ENCODE measurements at regions not wholly inside any gene's neighbourhood (a gene's known extent, or its start where the extent isn't known, plus 50 kb on each side); places are given as distances from the start of the nearest gene placed in this dataset.

- H3K4me3 ChIP-seq (ENCODE audit: control insufficient read depth, low read depth, low read length) = no peak overlapping the region
- TF ChIP-seq CTCF (conservative IDR thresholded peaks at IDR 0.05; ENCODE audit: control insufficient read depth, insufficient read depth, low read depth, low read length) = no peak
- DNase-seq (ENCODE audit: low read depth) = no peak
These were observed 134.1 kb upstream of the LGALSL start for GRCh38 chr2:64319896-64320295.

- H3K4me3 ChIP-seq (ENCODE audit: control insufficient read depth, low read depth, low read length) = no peak overlapping the region
- TF ChIP-seq CTCF (conservative IDR thresholded peaks at IDR 0.05; ENCODE audit: control insufficient read depth, insufficient read depth, low read depth, low read length) = no peak
- no peak for DNase-seq (ENCODE audit: low read depth)
These were observed 131.5 kb upstream of the LGALSL start for GRCh38 chr2:64322433-64322832.

- H3K4me3 ChIP-seq (ENCODE audit: control insufficient read depth, low read depth, low read length) = no peak overlapping the region
- DNase-seq (ENCODE audit: low read depth) = no peak
- no peak for TF ChIP-seq CTCF (conservative IDR thresholded peaks at IDR 0.05; ENCODE audit: control insufficient read depth, insufficient read depth, low read depth, low read length)
These were observed 130.8 kb upstream of the LGALSL start for GRCh38 chr2:64323197-64323596.

GRCh38 chr2:64324746-64325410 is 129.1 kb upstream of the LGALSL start:
- TF ChIP-seq CTCF (conservative IDR thresholded peaks at IDR 0.05; ENCODE audit: control insufficient read depth, insufficient read depth, low read depth, low read length) = no peak
- H3K4me3 ChIP-seq (ENCODE audit: control insufficient read depth, low read depth, low read length) = no peak overlapping the region
- no peak for DNase-seq (ENCODE audit: low read depth)

GRCh38 chr2:64325477-64325851 is 128.5 kb upstream of the LGALSL start:
- no peak overlapping the region for H3K4me3 ChIP-seq (ENCODE audit: control insufficient read depth, low read depth, low read length)
- DNase-seq (ENCODE audit: low read depth) = peak; percentile 19
- no peak for TF ChIP-seq CTCF (conservative IDR thresholded peaks at IDR 0.05; ENCODE audit: control insufficient read depth, insufficient read depth, low read depth, low read length)

GRCh38 chr2:64325852-64326577 is 127.9 kb upstream of the LGALSL start:
- H3K4me3 ChIP-seq (ENCODE audit: control insufficient read depth, low read depth, low read length) = no peak overlapping the region
- TF ChIP-seq CTCF (conservative IDR thresholded peaks at IDR 0.05; ENCODE audit: control insufficient read depth, insufficient read depth, low read depth, low read length) = no peak

More at GRCh38 chr2:64325852-64326577, 127.9 kb upstream of the LGALSL start:
- no peak for DNase-seq (ENCODE audit: low read depth)
